Muscle of leg (tissue), 3 donors: ENCODE measurements at regions not wholly inside any gene's neighbourhood (a gene's known extent, or its start where the extent isn't known, plus 50 kb on each side); places are given as distances from the start of the nearest gene placed in this dataset.

Experiments
- DNase-seq: peaks from one replicate; pipeline ENCODE4 v3.0.0; 2013
- H3K27ac ChIP-seq: one replicate; pipeline ENCODE4 v1.5.1; 2013; ENCODE audit warnings: mild to moderate bottlenecking, low read length, control low read depth
- H3K27me3 ChIP-seq: one replicate; pipeline ENCODE4 v1.6.1; 2013; ENCODE audit warnings: low read length; ENCODE audit not compliant: control insufficient read depth, insufficient read depth
- H3K36me3 ChIP-seq: one replicate; pipeline ENCODE4 v1.6.1; 2013; ENCODE audit warnings: low read length; ENCODE audit not compliant: control insufficient read depth, insufficient read depth
- H3K4me1 ChIP-seq: one replicate; pipeline ENCODE4 v1.6.1; 2013; ENCODE audit warnings: low read length; ENCODE audit not compliant: control insufficient read depth, insufficient read depth
- H3K4me3 ChIP-seq: one replicate; pipeline ENCODE4 v1.5.1; 2013; ENCODE audit warnings: low read length, control low read depth
- H3K9me3 ChIP-seq: replicated peaks from 2 replicates; pipeline ENCODE4 v1.6.1; 2013; ENCODE audit warnings: low read depth, low read length; ENCODE audit not compliant: control insufficient read depth
- WGBS: methylation state at CpG from one replicate; pipeline ENCODE4 v1.1.5; 2013; ENCODE audit warnings: missing lambda C conversion rate; ENCODE audit not compliant: insufficient coverage; 5-methylcytosine and 5-hydroxymethylcytosine counted together

DNA sequence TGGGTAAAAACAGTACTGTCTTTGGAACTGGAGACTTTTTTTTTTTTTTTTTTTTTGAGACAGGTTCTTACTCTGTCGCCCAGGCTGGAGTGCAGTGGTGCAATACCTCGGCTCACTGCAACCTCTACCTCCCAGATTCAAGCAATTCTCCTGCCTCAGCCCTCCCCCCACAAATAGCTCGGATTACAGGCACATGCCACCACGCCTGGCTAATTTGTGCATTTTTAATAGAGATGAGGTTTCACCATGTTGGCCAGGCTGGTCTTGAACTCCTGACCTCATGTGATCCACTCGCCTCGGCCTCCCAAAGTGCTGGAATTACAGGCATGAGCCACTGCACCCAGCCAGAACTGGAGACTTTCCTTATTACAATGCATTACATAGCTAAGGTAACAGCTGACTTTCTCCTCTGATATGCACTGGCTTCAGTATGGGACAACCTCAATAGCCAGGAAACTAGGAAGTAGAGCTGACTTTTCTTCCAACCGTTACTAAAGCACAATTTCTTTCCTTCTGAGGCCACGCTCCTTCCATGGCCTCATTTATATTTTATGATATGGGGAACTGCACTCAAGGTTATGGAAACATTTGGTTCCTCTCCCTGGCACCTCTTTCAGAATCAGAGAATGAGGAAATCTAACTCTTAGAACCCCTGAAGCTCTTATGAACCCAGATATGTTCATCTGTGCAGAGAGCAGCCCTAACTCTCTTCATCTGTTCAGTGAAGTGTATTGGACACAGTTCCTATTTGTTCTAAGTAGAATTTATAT, 53.5 kb upstream of the FAM9B start:
- Histone ChIP-seq H3K27ac (no peak overlapping the region), H3K9me3 (no peaks in the 10 kb centered on the region), H3K36me3 (no peaks in the 10 kb centered on the region), H3K27me3 (peaks cover 6% of the 10 kb centered on the region), H3K4me1 (no peaks in the 10 kb centered on the region), H3K4me3 (no peak overlapping the region)
- WGBS, result 70% methylated on average over 2 of the region's 8 CpGs
- no peak for DNase-seq

- no peak overlapping the region for H3K27ac ChIP-seq
- H3K27me3 ChIP-seq, result peaks cover 14% of the 10 kb centered on the region
- H3K9me3 ChIP-seq, result no peaks in the 10 kb centered on the region
- H3K4me3 ChIP-seq, result no peak overlapping the region
- WGBS, result no CpG with 5 or more reads among the region's 2 CpGs
- H3K4me1 ChIP-seq, result no peaks in the 10 kb centered on the region
- no peak for DNase-seq
- H3K36me3 ChIP-seq, result no peaks in the 10 kb centered on the region
Measured at GRCh38 chrX:9088896-9089295, 55.0 kb upstream of the FAM9B start.

GRCh38 chrX:9090766-9091165, 56.8 kb upstream of the FAM9B start:
- WGBS, result 67% methylated on average over 1 of the region's 1 CpG
- H3K9me3 ChIP-seq, result peaks cover 10% of the 10 kb centered on the region
- no peak for DNase-seq
- no peaks in the 10 kb centered on the region for H3K36me3 ChIP-seq
- H3K27me3 ChIP-seq, result peaks cover 23% of the 10 kb centered on the region
- no peak overlapping the region for H3K4me3 ChIP-seq
- no peak overlapping the region for H3K27ac ChIP-seq
- H3K4me1 ChIP-seq, result no peaks in the 10 kb centered on the region

DNA sequence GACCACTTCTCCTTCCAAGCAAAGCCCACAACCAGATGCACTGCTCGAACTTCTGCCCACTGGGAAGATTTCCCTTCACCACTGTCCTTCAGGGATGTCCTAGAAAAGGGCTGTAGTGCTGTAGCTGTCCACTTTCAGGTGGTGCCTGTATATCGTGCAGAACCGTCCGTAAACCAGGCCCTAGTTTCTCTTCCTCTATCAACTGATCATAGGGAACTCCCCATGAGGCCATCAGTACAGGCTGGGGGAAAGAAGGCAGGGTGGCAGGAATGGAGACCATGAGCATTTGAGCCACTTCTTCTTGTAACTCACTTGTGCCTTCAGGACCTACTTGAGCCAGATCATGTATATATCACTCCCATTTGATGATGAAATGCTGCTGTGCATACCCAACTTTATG, 57.3 kb upstream of the FAM9B start:
- DNase-seq, result no peak
- Histone ChIP-seq H3K27me3 (peaks cover 23% of the 10 kb centered on the region), H3K9me3 (peaks cover 10% of the 10 kb centered on the region), H3K4me3 (no peak overlapping the region), H3K27ac (no peak overlapping the region), H3K36me3 (no peaks in the 10 kb centered on the region), H3K4me1 (no peaks in the 10 kb centered on the region)
- no CpG with 5 or more reads among the region's 4 CpGs for WGBS

DNA sequence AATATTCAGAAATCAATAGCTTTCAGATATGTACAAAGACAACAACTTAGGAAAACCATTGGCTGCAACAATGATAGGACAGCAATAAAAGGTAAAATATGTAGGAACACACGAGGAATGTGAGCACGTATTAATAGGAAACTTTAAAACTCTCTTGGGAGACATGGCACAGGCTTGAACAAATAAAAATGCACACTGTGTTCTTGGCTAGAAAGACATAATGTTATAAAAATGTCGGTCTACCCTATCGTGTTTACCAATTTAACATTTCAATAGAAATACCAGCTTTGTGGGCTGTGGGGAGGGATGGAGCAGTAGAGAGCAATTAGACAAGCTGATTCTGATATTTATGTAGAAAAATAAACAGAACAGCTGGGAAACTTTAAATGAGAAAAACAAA, 69.0 kb upstream of the FAM9B start:
- Histone ChIP-seq H3K9me3 (no peaks in the 10 kb centered on the region), H3K4me3 (no peak overlapping the region), H3K4me1 (no peaks in the 10 kb centered on the region), H3K27me3 (peaks cover 15% of the 10 kb centered on the region), H3K36me3 (no peaks in the 10 kb centered on the region), H3K27ac (no peak overlapping the region)
- no peak for DNase-seq
- WGBS, result no CpG with 5 or more reads among the region's 4 CpGs

DNA sequence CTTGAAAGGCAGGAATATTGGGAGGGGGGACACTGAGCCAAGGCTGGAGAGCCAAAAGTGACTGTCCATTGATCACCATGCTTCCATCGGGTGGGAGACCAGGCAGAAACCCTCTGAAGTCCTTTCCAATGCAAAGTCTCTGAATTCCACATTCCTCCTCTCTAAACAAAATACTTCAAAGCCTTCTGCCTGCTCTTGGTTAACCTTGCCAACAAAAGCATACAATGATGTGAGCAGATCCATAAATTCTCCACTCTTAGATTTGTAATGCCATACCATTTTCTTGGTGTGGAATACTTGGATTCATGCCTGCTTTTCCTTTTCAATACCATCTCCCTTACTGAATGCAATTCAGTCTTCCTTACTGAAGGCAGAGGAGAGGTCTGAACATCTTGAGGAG, 74.1 kb upstream of the FAM9B start:
- H3K4me1 ChIP-seq, result no peaks in the 10 kb centered on the region
- no peaks in the 10 kb centered on the region for H3K9me3 ChIP-seq
- WGBS, result no CpG with 5 or more reads among the region's 1 CpG
- no peak for DNase-seq
- H3K27me3 ChIP-seq, result peaks cover 24% of the 10 kb centered on the region
- no peak overlapping the region for H3K27ac ChIP-seq
- no peaks in the 10 kb centered on the region for H3K36me3 ChIP-seq
- H3K4me3 ChIP-seq, result no peak overlapping the region

GRCh38 chrX:9110808-9111207, 76.9 kb upstream of the FAM9B start:
- DNase-seq, result no peak
- Histone ChIP-seq H3K36me3 (no peaks in the 10 kb centered on the region), H3K27me3 (peaks cover 24% of the 10 kb centered on the region), H3K9me3 (no peaks in the 10 kb centered on the region), H3K4me1 (no peaks in the 10 kb centered on the region), H3K27ac (no peak overlapping the region), H3K4me3 (no peak overlapping the region)
- 67% methylated on average over 3 of the region's 5 CpGs for WGBS

DNA sequence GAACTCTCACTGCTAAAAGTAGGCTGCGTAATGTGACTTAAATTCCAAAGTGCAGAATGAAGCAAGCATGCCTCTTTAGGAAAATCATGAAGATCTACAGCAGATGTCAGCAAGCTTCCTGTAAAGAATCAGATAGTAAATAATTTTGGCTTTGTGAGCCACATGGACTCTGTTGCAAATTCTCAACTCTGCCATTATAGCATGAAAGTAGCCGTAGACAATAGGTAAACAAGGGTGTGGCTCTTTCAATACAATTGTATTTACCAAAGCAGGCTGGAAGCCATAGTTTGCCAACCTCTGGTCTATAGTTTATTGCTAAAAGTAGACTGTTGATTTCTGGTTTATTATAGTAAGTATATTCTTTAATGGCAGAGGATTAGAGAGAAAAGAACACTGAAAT, 80.3 kb upstream of the FAM9B start:
- no peak for DNase-seq
- Histone ChIP-seq H3K36me3 (no peaks in the 10 kb centered on the region), H3K4me3 (no peak overlapping the region), H3K27ac (no peak overlapping the region), H3K27me3 (peaks cover 16% of the 10 kb centered on the region), H3K4me1 (no peaks in the 10 kb centered on the region), H3K9me3 (no peaks in the 10 kb centered on the region)
- no CpG with 5 or more reads among the region's 2 CpGs for WGBS

- DNase-seq, result no peak
- peaks cover 4% of the 10 kb centered on the region for H3K27me3 ChIP-seq
- H3K9me3 ChIP-seq, result no peaks in the 10 kb centered on the region
- WGBS, result no CpG with 5 or more reads among the region's 1 CpG
- no peaks in the 10 kb centered on the region for H3K4me1 ChIP-seq
- H3K4me3 ChIP-seq, result no peak overlapping the region
- no peaks in the 10 kb centered on the region for H3K36me3 ChIP-seq
- no peak overlapping the region for H3K27ac ChIP-seq
Measured at GRCh38 chrX:9117851-9118250, 83.9 kb upstream of the FAM9B start.

DNA sequence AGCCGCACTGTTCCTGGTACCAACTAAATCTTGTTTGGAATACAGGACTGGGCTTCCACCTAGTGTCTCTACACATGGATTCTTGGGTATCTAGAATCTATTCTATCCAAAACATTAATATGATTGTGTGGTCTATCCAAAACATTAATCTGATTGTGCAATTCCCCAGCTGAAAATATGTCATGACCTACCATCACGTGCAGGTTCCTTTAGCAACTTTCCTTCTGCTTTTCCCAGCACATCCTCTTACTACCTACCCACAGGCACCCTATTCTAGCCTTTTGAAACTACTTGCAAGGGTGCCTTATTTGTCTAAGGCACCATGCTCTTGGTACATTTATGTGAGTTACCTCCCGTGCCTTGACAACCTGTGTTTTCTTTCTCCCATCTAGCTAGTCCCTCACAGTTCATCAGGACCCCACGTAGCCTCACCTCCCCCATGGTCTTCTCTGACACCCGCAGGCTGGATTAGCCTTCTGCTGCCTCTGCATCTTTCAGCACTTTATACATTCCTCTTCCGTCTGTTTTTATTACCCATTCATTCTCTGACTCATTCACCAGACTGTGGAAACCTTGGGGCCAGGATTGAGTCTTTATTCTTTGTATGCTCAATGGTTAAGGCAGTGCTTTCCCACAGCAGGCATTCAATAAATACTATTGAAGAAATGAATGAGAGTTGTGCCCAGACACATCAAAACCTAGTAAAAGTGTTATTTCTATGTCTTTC, 88.8 kb upstream of the FAM9B start:
- no peaks in the 10 kb centered on the region for H3K4me1 ChIP-seq
- DNase-seq, result no peak
- no peak overlapping the region for H3K4me3 ChIP-seq
- H3K27ac ChIP-seq, result no peak overlapping the region
- 67% methylated on average over 4 of the region's 6 CpGs for WGBS
- H3K27me3 ChIP-seq, result peaks cover 5% of the 10 kb centered on the region
- no peaks in the 10 kb centered on the region for H3K36me3 ChIP-seq
- no peaks in the 10 kb centered on the region for H3K9me3 ChIP-seq
